ENCODE measurements at regions not wholly inside any gene's neighbourhood (a gene's known extent, or its start where the extent isn't known, plus 50 kb on each side); places are given as distances from the start of the nearest gene placed in this dataset.
A peak's percentile ranks its signal among the peaks of the same experiment; 100 is the strongest.

GRCh38 chr2:152950126-152950525, 231.7 kb downstream of the ARL6IP6 start:
- ATAC-seq (replicated peaks in 1 of 4), result no peak
- CTCF ChIA-PET, result no interaction called here
- Histone ChIP-seq H3K27ac (ENCODE audit: low read length) (no peak overlapping the region), H3K27me3 (replicated peaks in 1 of 2; ENCODE audit: control insufficient read depth in 2 of 2, extremely low read depth in 1 of 2, insufficient read depth in 2 of 2, low read length in 1 of 2) (no peaks in the 10 kb centered on the region), H3K4me1 (ENCODE audit: control insufficient read depth in 1 of 2, extremely low read depth in 1 of 2, insufficient read depth in 2 of 2, low read length in 2 of 2) (no peaks in the 10 kb centered on the region), H3K36me3 (ENCODE audit: control insufficient read depth in 2 of 2, extremely low read depth in 1 of 2, insufficient read depth in 1 of 2, low read length in 1 of 2) (no peaks in the 10 kb centered on the region), H3K9me3 (no peaks in the 10 kb centered on the region), H3K4me3 (ENCODE audit: control insufficient read depth in 1 of 2, extremely low read depth in 1 of 2, low read length in 1 of 2) (no peak overlapping the region)
- Mint-ChIP-seq H3K4me1 (no peaks in the 10 kb centered on the region), H3K9me3 (peaks cover 0 to 4% (median 0%) of the 10 kb centered on the region in 3 donors), H3K27me3 (peaks cover 0 to 3% of the 10 kb centered on the region in 2 donors), H3K27ac (no peak overlapping the region), H3K4me3 (no peak overlapping the region), H3K36me3 (no peaks in the 10 kb centered on the region)
- WGBS (ENCODE audit: insufficient coverage), result 25% methylated on average over 2 of the region's 2 CpGs
- no peak for DNase-seq
- POLR2A ChIA-PET, result no interaction called here

- Histone ChIP-seq H3K4me3 (ENCODE audit: control insufficient read depth in 1 of 2, extremely low read depth in 1 of 2, low read length in 1 of 2) (no peak overlapping the region), H3K4me1 (ENCODE audit: control insufficient read depth in 1 of 2, extremely low read depth in 1 of 2, insufficient read depth in 2 of 2, low read length in 2 of 2) (no peaks in the 10 kb centered on the region), H3K36me3 (ENCODE audit: control insufficient read depth in 2 of 2, extremely low read depth in 1 of 2, insufficient read depth in 1 of 2, low read length in 1 of 2) (no peaks in the 10 kb centered on the region), H3K27me3 (replicated peaks in 1 of 2; ENCODE audit: control insufficient read depth in 2 of 2, extremely low read depth in 1 of 2, insufficient read depth in 2 of 2, low read length in 1 of 2) (no peaks in the 10 kb centered on the region), H3K27ac (ENCODE audit: low read length) (no peak overlapping the region), H3K9me3 (no peaks in the 10 kb centered on the region)
- no peak overlapping the region for H3K27ac Mint-ChIP-seq
- CTCF ChIA-PET, result interaction anchor here (0.7 to 1.0 kb wide), 2 partner anchors 36 to 389 kb away, joined by 3 read pairs; no protein-coding TSS in a partner anchor
- H3K4me1 Mint-ChIP-seq, result no peaks in the 10 kb centered on the region
- no peaks in the 10 kb centered on the region for H3K36me3 Mint-ChIP-seq
- DNase-seq (no peak), ATAC-seq (replicated peaks in 1 of 4) (no peak)
- no peaks in the 10 kb centered on the region for H3K27me3 Mint-ChIP-seq
- no CpG with 5 or more reads among the region's 2 CpGs for WGBS (ENCODE audit: insufficient coverage)
- H3K9me3 Mint-ChIP-seq, result peaks cover 0 to 6% (median under 1%) of the 10 kb centered on the region in 3 donors
- POLR2A ChIA-PET, result no interaction called here
- no peak overlapping the region for H3K4me3 Mint-ChIP-seq
Measured at GRCh38 chr2:152944099-152944498, 225.7 kb downstream of the ARL6IP6 start.

- peaks cover 0 to under 1% of the 10 kb centered on the region in 2 donors for H3K27me3 Mint-ChIP-seq
- H3K4me1 Mint-ChIP-seq, result no peaks in the 10 kb centered on the region
- CTCF ChIA-PET, result no interaction called here
- Histone ChIP-seq H3K36me3 (ENCODE audit: control insufficient read depth in 2 of 2, extremely low read depth in 1 of 2, insufficient read depth in 1 of 2, low read length in 1 of 2) (no peaks in the 10 kb centered on the region), H3K9me3 (no peaks in the 10 kb centered on the region), H3K4me1 (ENCODE audit: control insufficient read depth in 1 of 2, extremely low read depth in 1 of 2, insufficient read depth in 2 of 2, low read length in 2 of 2) (no peaks in the 10 kb centered on the region), H3K4me3 (ENCODE audit: control insufficient read depth in 1 of 2, extremely low read depth in 1 of 2, low read length in 1 of 2) (no peak overlapping the region), H3K27ac (ENCODE audit: low read length) (no peak overlapping the region), H3K27me3 (replicated peaks in 1 of 2; ENCODE audit: control insufficient read depth in 2 of 2, extremely low read depth in 1 of 2, insufficient read depth in 2 of 2, low read length in 1 of 2) (no peaks in the 10 kb centered on the region)
- DNase-seq (no peak), ATAC-seq (replicated peaks in 1 of 4) (no peak)
- no CpG with 5 or more reads among the region's 3 CpGs for WGBS (ENCODE audit: insufficient coverage)
- H3K27ac Mint-ChIP-seq, result no peak overlapping the region
- H3K36me3 Mint-ChIP-seq, result no peaks in the 10 kb centered on the region
- no peak overlapping the region for H3K4me3 Mint-ChIP-seq
- POLR2A ChIA-PET, result no interaction called here
- H3K9me3 Mint-ChIP-seq, result peaks cover 2 to 12% (median 11%) of the 10 kb centered on the region in 3 donors
Measured at GRCh38 chr2:152942940-152943440, 224.6 kb downstream of the ARL6IP6 start.

- H3K27ac ChIP-seq (ENCODE audit: low read length), result no peak overlapping the region
- Mint-ChIP-seq H3K4me1 (no peaks in the 10 kb centered on the region), H3K27ac (no peak overlapping the region), H3K27me3 (no peaks in the 10 kb centered on the region), H3K9me3 (no peaks in the 10 kb centered on the region), H3K36me3 (no peaks in the 10 kb centered on the region), H3K4me3 (no peak overlapping the region)
- CTCF ChIA-PET, result no interaction called here
- no peak overlapping the region for H3K4me3 ChIP-seq (ENCODE audit: control insufficient read depth in 1 of 2, extremely low read depth in 1 of 2, low read length in 1 of 2)
- no peaks in the 10 kb centered on the region for H3K4me1 ChIP-seq (ENCODE audit: control insufficient read depth in 1 of 2, extremely low read depth in 1 of 2, insufficient read depth in 2 of 2, low read length in 2 of 2)
- H3K36me3 ChIP-seq (ENCODE audit: control insufficient read depth in 2 of 2, extremely low read depth in 1 of 2, insufficient read depth in 1 of 2, low read length in 1 of 2), result no peaks in the 10 kb centered on the region
- H3K9me3 ChIP-seq, result no peaks in the 10 kb centered on the region
- POLR2A ChIA-PET, result no interaction called here
- H3K27me3 ChIP-seq (replicated peaks in 1 of 2; ENCODE audit: control insufficient read depth in 2 of 2, extremely low read depth in 1 of 2, insufficient read depth in 2 of 2, low read length in 1 of 2), result peaks cover 0 to 5% of the 10 kb centered on the region in 2 experiments
- no peak for DNase-seq
- WGBS (ENCODE audit: insufficient coverage), result no CpG with 5 or more reads among the region's 2 CpGs
- no peak for ATAC-seq (replicated peaks in 1 of 4)
Measured at GRCh38 chr2:152930501-152930900, 212.1 kb downstream of the ARL6IP6 start.

GRCh38 chr2:152929628-152930027, 211.2 kb downstream of the ARL6IP6 start:
- WGBS (ENCODE audit: insufficient coverage), result no CpG with 5 or more reads among the region's 3 CpGs
- DNase-seq (no peak), ATAC-seq (replicated peaks in 1 of 4) (no peak)
- Histone ChIP-seq H3K27ac (ENCODE audit: low read length) (no peak overlapping the region), H3K4me1 (ENCODE audit: control insufficient read depth in 1 of 2, extremely low read depth in 1 of 2, insufficient read depth in 2 of 2, low read length in 2 of 2) (no peaks in the 10 kb centered on the region), H3K36me3 (ENCODE audit: control insufficient read depth in 2 of 2, extremely low read depth in 1 of 2, insufficient read depth in 1 of 2, low read length in 1 of 2) (no peaks in the 10 kb centered on the region), H3K27me3 (replicated peaks in 1 of 2; ENCODE audit: control insufficient read depth in 2 of 2, extremely low read depth in 1 of 2, insufficient read depth in 2 of 2, low read length in 1 of 2) (peaks cover 0 to 6% of the 10 kb centered on the region in 2 experiments), H3K4me3 (ENCODE audit: control insufficient read depth in 1 of 2, extremely low read depth in 1 of 2, low read length in 1 of 2) (no peak overlapping the region), H3K9me3 (no peaks in the 10 kb centered on the region)
- H3K9me3 Mint-ChIP-seq, result no peaks in the 10 kb centered on the region
- no peaks in the 10 kb centered on the region for H3K4me1 Mint-ChIP-seq
- POLR2A ChIA-PET, result no interaction called here
- no peak overlapping the region for H3K4me3 Mint-ChIP-seq
- no peak overlapping the region for H3K27ac Mint-ChIP-seq
- CTCF ChIA-PET, result no interaction called here
- H3K27me3 Mint-ChIP-seq, result no peaks in the 10 kb centered on the region
- H3K36me3 Mint-ChIP-seq, result no peaks in the 10 kb centered on the region

GRCh38 chr2:152925547-152926448, 207.4 kb downstream of the ARL6IP6 start:
- Mint-ChIP-seq H3K4me1 (no peaks in the 10 kb centered on the region), H3K27ac (no peak overlapping the region), H3K27me3 (peaks cover 0 to 3% of the 10 kb centered on the region in 2 donors), H3K36me3 (no peaks in the 10 kb centered on the region), H3K4me3 (no peak overlapping the region), H3K9me3 (no peaks in the 10 kb centered on the region)
- Histone ChIP-seq H3K9me3 (no peaks in the 10 kb centered on the region), H3K36me3 (ENCODE audit: control insufficient read depth in 2 of 2, extremely low read depth in 1 of 2, insufficient read depth in 1 of 2, low read length in 1 of 2) (no peaks in the 10 kb centered on the region), H3K27ac (ENCODE audit: low read length) (no peak overlapping the region), H3K4me1 (ENCODE audit: control insufficient read depth in 1 of 2, extremely low read depth in 1 of 2, insufficient read depth in 2 of 2, low read length in 2 of 2) (no peaks in the 10 kb centered on the region), H3K4me3 (ENCODE audit: control insufficient read depth in 1 of 2, extremely low read depth in 1 of 2, low read length in 1 of 2) (no peak overlapping the region), H3K27me3 (replicated peaks in 1 of 2; ENCODE audit: control insufficient read depth in 2 of 2, extremely low read depth in 1 of 2, insufficient read depth in 2 of 2, low read length in 1 of 2) (peaks cover 0 to 11% of the 10 kb centered on the region in 2 experiments)
- 15% methylated on average over 4 of the region's 11 CpGs for WGBS (ENCODE audit: insufficient coverage)
- ChIA-PET CTCF (interaction anchor here in 1 of 2 donors (0.6 to 0.7 kb wide), 2 partner anchors 52 to 924 kb away, joined by 3 read pairs; no protein-coding TSS in a partner anchor), POLR2A (no interaction called here)
- ATAC-seq (replicated peaks in 1 of 4) (no peak), DNase-seq (peak in 7 of 35 experiments; percentile 0 to 28 (median 2))
